ENCODE measurements at regions not wholly inside any gene's neighbourhood (a gene's known extent, or its start where the extent isn't known, plus 50 kb on each side); places are given as distances from the start of the nearest gene placed in this dataset.

GRCh38 chr12:97757481-97758193, 295.0 kb downstream of the RMST start:
- Histone ChIP-seq H3K9me3 (ENCODE audit: control insufficient read depth, insufficient read depth, low read length) (no peaks in the 10 kb centered on the region), H3K27me3 (ENCODE audit: control insufficient read depth, insufficient read depth, low read length) (no peaks in the 10 kb centered on the region), H3K27ac (ENCODE audit: low read length) (no peak overlapping the region), H3K4me1 (ENCODE audit: control insufficient read depth, insufficient read depth, low read length) (no peaks in the 10 kb centered on the region), H3K4me3 (ENCODE audit: low read length) (no peak overlapping the region), H3K36me3 (ENCODE audit: control insufficient read depth, insufficient read depth, low read length) (no peaks in the 10 kb centered on the region)
- 77% methylated on average over 6 of the region's 6 CpGs for WGBS (ENCODE audit: insufficient coverage)
- ATAC-seq (no peak), DNase-seq (no peak)
- Mint-ChIP-seq H3K4me1 (no peaks in the 10 kb centered on the region), H3K36me3 (no peaks in the 10 kb centered on the region), H3K27ac (no peak overlapping the region), H3K9me3 (peaks cover 6 to 11% of the 10 kb centered on the region in 2 donors), H3K4me3 (no peak overlapping the region), H3K27me3 (ENCODE audit: low read depth in 2 of 2) (no peaks in the 10 kb centered on the region)
- intact Hi-C loops (cut with micrococcal nuclease) = no loop called here
- no peak for TF ChIP-seq CTCF (IDR thresholded peaks at IDR 0.05)

GRCh38 chr12:97758194-97758501, 295.5 kb downstream of the RMST start:
- intact Hi-C loops (cut with micrococcal nuclease) = no loop called here
- no peaks in the 10 kb centered on the region for H3K36me3 Mint-ChIP-seq
- Histone ChIP-seq H3K36me3 (ENCODE audit: control insufficient read depth, insufficient read depth, low read length) (no peaks in the 10 kb centered on the region), H3K4me3 (ENCODE audit: low read length) (no peak overlapping the region), H3K9me3 (ENCODE audit: control insufficient read depth, insufficient read depth, low read length) (no peaks in the 10 kb centered on the region), H3K27me3 (ENCODE audit: control insufficient read depth, insufficient read depth, low read length) (no peaks in the 10 kb centered on the region), H3K4me1 (ENCODE audit: control insufficient read depth, insufficient read depth, low read length) (no peaks in the 10 kb centered on the region), H3K27ac (ENCODE audit: low read length) (no peak overlapping the region)
- no peaks in the 10 kb centered on the region for H3K4me1 Mint-ChIP-seq
- 42% methylated on average over 1 of the region's 1 CpG for WGBS (ENCODE audit: insufficient coverage)
- no peak for ATAC-seq
- H3K27me3 Mint-ChIP-seq (ENCODE audit: low read depth in 2 of 2) = no peaks in the 10 kb centered on the region
- no peak overlapping the region for H3K4me3 Mint-ChIP-seq
- peaks cover 6 to 9% of the 10 kb centered on the region in 2 donors for H3K9me3 Mint-ChIP-seq
- DNase-seq = no peak
- no peak for TF ChIP-seq CTCF (IDR thresholded peaks at IDR 0.05)
- no peak overlapping the region for H3K27ac Mint-ChIP-seq

GRCh38 chr12:97758586-97758985, 296.0 kb downstream of the RMST start:
- TF ChIP-seq CTCF (IDR thresholded peaks at IDR 0.05) = no peak
- Histone ChIP-seq H3K4me3 (ENCODE audit: low read length) (no peak overlapping the region), H3K9me3 (ENCODE audit: control insufficient read depth, insufficient read depth, low read length) (no peaks in the 10 kb centered on the region), H3K36me3 (ENCODE audit: control insufficient read depth, insufficient read depth, low read length) (no peaks in the 10 kb centered on the region), H3K27ac (ENCODE audit: low read length) (no peak overlapping the region), H3K27me3 (ENCODE audit: control insufficient read depth, insufficient read depth, low read length) (no peaks in the 10 kb centered on the region), H3K4me1 (ENCODE audit: control insufficient read depth, insufficient read depth, low read length) (no peaks in the 10 kb centered on the region)
- no peak for ATAC-seq
- Mint-ChIP-seq H3K36me3 (no peaks in the 10 kb centered on the region), H3K4me3 (no peak overlapping the region), H3K27me3 (ENCODE audit: low read depth in 2 of 2) (no peaks in the 10 kb centered on the region), H3K4me1 (no peaks in the 10 kb centered on the region), H3K9me3 (peaks cover 6 to 9% of the 10 kb centered on the region in 2 donors), H3K27ac (no peak overlapping the region)
- DNase-seq = no peak
- WGBS (ENCODE audit: insufficient coverage) = 50% methylated on average over 1 of the region's 1 CpG
- intact Hi-C loops (cut with micrococcal nuclease) = no loop called here

- Histone ChIP-seq H3K27me3 (ENCODE audit: control insufficient read depth, insufficient read depth, low read length) (no peaks in the 10 kb centered on the region), H3K27ac (ENCODE audit: low read length) (no peak overlapping the region), H3K36me3 (ENCODE audit: control insufficient read depth, insufficient read depth, low read length) (no peaks in the 10 kb centered on the region), H3K9me3 (ENCODE audit: control insufficient read depth, insufficient read depth, low read length) (no peaks in the 10 kb centered on the region), H3K4me1 (ENCODE audit: control insufficient read depth, insufficient read depth, low read length) (no peaks in the 10 kb centered on the region), H3K4me3 (ENCODE audit: low read length) (no peak overlapping the region)
- Mint-ChIP-seq H3K36me3 (no peaks in the 10 kb centered on the region), H3K27me3 (ENCODE audit: low read depth in 2 of 2) (no peaks in the 10 kb centered on the region), H3K9me3 (peaks cover 6 to 15% of the 10 kb centered on the region in 2 donors), H3K4me3 (no peak overlapping the region), H3K27ac (no peak overlapping the region), H3K4me1 (no peaks in the 10 kb centered on the region)
- DNase-seq (no peak), ATAC-seq (no peak)
- WGBS (ENCODE audit: insufficient coverage) = 91% methylated on average over 3 of the region's 3 CpGs
- intact Hi-C loops (cut with micrococcal nuclease) = no loop called here
- no peak for TF ChIP-seq CTCF (IDR thresholded peaks at IDR 0.05)
Measured at GRCh38 chr12:97760601-97761000, 298.0 kb downstream of the RMST start.
